CD1c-positive myeloid dendritic cell (primary cell): ENCODE measurements at regions not wholly inside any gene's neighbourhood (a gene's known extent, or its start where the extent isn't known, plus 50 kb on each side); places are given as distances from the start of the nearest gene placed in this dataset.

Experiments used
- DNase-seq: peaks from one replicate; pipeline ENCODE4 v3.0.0-alpha.2; 2016; ENCODE audit errors: extremely low spot score

DNA sequence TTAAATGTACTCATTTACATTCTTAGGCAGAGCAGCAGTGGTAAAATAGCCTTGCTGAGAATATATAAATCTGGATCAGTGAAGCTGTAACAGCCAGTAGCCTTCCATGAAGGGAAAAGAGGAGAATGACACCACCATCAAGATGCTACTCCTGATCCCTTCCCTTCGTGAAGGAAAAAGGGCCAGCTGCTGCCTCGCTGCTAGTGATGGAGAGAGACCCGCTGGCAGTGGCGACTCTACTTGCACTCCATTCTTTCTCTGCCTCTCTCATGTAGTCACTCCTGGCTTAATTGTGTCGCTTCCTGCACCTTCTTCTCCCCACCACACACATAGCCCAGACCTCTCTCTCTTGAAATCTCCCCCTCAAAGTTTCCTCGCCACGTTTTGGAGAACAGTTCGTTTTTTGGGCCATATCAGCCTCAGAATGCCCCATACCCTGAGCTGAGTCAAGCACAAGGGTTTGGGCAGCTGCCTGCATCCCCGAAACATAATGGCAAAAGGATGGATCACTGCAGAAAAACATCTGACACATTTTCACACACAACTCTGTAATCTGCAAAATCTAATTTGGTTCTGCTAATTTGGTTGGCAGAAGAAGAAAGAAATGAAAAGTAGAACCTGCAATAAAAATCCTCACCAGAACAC, 460.3 kb upstream of the IL12A start:
- DNase-seq: no peak

GRCh38 chr3:159532577-159532976, 456.1 kb upstream of the IL12A start:
- no peak for DNase-seq

- no peak for DNase-seq
Observed at GRCh38 chr3:159534496-159534895, 454.1 kb upstream of the IL12A start.

DNA sequence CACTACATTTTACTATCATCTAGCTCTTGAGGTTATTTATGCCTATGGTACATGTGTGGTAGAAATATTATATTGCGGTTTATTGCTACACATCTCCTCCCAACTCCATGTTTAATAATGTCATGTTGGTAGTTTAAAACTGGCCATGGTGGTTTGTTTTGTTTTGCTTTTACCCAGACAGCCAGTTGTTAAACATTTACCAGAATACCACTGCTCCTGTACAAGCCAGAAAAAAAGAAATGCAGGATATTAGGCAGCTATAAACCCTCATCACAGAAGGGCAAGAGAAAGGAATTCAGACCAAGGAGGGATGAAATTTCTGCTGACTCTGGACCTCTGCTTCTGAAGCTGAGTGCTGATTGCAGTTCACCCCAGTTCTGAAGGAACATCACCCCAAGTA, 451.8 kb upstream of the IL12A start:
- no peak for DNase-seq

DNA sequence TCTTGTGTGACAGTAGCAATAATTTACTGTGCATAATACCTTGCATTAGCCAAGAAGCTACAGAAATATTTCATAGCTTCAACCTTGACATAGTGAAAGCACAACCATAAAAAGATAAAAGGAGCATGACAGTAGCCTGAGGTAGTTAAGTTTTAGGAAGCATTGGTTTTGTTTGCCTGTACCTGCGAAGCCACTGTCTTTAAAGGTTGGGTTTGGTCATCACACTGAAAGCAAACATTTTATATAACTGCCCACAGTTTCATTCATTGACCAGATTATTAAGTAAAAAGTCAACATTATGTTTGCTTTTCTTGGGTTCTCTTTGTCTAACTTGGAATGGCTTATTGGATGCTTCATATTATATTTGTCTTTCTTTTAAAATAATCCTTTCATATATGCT, 450.1 kb upstream of the IL12A start:
- DNase-seq: no peak

DNA sequence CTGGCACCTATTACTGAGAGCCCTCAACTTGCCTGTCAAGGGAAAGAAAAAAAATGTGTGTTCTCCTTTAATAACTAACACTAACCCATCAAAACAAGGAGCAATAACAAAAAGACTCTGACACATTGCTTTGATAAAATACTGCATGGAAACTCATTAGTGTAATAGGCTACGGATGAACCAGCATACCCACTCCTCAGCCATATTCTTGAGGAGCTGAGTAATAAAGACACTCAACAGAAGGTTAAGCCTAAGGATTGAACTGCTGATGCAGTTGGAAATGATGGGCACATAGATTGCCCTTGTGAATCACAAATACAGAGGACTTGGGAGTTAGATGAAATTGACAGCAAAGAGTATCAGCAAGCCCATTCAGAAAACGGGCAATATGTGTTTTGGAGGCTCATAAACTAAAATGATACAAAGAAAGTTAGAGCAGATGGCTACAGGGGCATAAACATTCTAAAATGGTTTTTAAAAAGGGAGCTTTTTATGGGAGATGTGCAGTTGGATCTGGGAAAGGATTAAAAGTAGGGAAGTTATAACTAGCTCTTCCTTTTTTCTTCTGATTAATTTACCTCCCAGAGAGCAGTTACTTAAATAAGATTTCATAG, 447.6 kb upstream of the IL12A start:
- DNase-seq: no peak

DNA sequence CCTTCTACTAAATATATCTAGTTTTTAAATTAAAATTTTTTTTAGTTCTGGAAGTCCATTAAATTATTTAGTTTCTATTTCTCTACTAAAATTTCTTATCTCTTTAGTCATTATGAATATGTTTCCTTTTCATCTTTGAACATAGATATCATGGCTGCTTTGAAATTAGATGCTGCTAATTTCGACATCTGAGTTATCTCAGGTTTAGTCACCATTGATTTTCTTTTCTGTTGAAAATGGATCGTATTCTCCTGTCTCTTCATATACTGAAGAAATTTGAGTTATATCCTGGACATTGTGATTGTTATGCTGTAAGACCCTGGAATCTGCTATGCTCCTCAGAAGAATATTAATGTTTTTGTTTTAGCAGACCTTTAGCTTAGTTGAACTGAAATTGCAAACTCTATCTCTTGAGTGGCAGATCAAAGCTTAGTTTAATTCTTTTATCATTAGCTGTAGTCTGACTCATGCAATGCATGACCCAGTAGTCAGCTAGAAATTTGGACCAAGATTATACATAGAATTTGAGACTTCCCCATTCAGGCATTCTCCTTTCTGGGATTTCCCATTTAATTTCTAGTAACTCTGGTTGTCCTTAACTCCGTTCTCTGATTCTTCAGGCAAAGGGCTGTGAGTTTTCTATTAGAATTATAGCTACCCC, 439.8 kb upstream of the IL12A start:
- no peak for DNase-seq

GRCh38 chr3:159555205-159555604, 433.4 kb upstream of the IL12A start:
- DNase-seq: no peak

DNA sequence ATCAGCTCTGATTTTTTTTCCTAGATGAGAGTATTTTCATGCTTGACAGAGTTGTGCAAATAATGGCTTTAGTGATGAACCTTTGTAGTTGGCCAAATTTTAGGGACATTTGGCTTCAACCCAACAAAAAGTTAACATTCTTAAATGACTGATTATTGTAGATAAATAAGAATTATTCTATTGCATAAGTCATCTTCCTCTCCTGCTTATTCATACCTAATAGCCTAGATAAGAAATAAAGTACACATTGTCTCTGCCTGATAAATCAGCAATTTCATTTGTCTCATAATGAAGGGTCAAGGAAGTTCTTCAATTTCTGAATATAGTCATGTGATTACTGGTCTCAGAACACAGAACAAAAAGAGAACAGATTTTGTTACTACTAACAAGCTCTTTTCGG, 428.9 kb upstream of the IL12A start:
- no peak for DNase-seq

DNA sequence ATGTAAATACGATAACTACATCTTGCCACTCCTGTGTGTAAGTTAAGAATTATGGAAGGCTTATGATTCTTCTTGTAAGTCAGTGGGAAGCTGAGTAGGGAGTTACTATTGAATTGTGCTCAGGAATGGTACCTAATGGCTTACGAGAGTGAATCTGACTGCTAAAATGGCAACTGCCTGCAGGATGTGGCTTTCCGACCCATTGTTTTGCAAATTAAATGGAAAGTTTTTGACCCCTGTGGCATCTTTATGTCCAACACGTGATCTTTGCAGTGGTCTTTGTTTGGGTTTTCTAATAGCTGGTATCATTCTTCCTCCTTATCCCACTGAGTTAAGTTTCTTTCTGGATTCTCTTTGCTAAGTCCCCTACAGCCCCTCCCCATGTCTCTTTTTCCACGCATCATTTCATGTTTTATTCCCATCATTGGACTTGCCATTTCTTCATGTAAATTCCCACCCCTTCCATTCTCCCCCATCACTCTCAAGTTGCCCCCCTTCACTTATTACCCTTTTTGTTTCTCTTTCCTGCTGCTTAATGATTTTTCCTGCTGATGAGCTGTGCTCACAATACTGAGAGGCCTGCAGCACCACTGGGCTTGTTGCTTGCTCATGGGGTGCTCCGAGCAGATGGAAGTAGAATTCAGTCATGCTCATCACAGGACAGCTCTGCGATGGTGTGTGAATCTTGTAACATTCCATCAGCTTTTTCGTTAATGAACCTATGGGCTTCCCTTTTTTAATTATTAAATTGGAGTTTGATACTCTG, 428.2 kb upstream of the IL12A start:
- no peak for DNase-seq

DNA sequence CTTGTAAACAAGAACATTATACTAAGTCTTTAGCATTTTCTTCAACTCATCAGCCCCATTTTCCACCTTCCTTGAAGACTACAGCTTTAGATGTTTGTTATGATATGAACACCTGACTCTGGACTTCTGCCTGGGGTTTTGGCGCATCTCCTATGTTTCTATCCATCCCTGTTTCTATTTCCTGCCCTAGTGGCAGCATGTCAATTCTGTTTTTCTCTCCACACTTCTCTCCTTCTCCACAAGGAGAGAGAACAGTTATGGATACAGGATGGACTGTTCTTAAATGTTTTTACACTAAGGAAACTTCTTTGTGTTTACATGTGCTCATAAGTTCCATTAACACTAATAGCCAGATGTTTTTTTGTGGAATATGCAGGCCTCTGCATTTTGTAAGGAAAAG, 423.3 kb upstream of the IL12A start:
- no peak for DNase-seq

DNA sequence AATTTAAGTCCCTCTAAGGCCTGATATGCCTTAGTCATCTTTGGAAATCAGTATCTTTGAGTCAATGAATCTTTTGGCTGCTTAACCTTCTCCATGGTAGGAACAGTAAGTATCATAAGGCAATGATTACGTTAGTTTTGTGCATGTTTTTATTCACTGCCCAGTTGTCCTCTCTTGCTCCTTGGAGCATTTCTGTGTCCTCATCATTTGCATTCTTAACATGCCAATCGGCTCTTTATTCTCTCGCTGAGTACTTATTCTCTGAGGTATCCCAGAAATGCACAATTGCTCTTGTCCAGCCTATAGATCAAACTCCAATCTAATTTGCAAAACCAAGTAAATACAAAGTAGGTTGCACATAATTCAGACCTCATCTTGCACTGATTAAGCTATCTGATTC, 405.0 kb upstream of the IL12A start:
- DNase-seq: no peak

GRCh38 chr3:159584421-159584820, 404.2 kb upstream of the IL12A start:
- DNase-seq: no peak

- no peak for DNase-seq
Observed at GRCh38 chr3:159586571-159587202, 401.9 kb upstream of the IL12A start.

DNA sequence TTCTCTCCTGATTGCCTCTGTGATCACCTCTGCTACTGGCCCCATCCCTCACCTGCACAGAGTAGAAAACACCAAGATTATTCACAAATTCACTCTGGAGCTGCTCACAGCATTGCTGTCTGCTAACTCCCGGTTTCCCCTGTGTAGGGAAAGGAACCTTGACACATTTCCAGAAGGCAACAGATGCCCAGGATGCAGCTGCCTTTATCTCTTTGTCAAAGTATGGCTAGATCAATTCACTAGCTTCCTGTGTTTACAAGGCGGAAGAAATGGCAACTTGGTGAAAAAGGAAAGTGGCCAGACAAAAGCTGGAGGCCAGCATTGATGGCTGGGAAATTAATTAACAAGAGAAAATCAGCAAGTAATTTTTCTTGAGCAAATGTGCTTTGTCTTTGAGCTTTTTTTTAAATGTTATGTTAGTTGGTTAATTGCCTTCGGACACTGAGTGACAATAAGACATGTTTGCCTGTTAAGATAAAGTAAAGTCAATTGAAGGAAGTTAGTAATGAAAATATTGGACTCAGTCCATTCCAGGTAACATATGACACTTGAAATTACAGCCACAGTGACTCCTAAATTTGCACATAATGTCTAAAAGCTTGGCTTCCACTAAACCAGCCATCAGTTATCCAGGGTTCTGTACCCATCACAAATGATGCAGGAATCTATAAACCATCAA, 394.6 kb upstream of the IL12A start:
- no peak for DNase-seq

GRCh38 chr3:159600291-159600690, 388.3 kb upstream of the IL12A start:
- DNase-seq: no peak

DNA sequence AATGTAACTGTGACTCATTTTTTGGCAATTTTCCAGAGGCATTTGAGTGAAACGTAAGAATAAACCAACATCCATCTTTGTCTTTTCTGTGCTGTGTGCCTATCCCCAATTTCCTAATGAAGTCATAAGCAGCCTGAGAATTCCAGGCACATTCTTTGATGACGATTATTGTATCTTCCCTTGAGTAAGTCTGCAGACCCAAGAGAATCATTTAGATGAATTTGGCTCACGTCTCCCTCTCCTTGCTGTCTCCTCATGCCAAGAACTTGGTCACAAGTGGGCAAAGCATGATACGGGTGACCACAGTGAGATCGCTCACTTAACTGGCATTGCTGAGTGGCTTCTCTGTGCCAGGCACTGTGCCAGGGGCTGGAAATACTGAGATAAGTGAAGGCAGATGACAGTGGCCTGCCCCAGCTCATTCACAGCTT, 384.5 kb upstream of the IL12A start:
- DNase-seq: no peak

DNA sequence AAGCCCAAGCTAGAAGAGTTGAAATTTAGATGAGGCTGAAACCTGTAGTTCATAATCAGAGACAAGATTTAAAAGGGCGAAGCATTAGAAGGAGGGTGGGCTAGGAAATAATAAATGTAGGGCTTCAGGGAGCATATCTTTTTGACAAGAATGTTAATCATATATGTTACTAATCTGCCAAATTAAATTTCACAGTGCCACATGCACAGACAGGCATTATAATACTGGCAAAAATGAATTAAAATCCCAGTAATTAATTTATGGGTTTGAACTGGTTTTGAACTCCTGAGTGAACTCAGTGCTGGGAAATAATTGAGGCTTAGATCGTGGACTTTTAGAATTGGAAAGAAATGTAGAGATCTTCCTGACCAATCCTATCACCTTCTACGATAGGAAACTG, 383.5 kb upstream of the IL12A start:
- DNase-seq: no peak

DNA sequence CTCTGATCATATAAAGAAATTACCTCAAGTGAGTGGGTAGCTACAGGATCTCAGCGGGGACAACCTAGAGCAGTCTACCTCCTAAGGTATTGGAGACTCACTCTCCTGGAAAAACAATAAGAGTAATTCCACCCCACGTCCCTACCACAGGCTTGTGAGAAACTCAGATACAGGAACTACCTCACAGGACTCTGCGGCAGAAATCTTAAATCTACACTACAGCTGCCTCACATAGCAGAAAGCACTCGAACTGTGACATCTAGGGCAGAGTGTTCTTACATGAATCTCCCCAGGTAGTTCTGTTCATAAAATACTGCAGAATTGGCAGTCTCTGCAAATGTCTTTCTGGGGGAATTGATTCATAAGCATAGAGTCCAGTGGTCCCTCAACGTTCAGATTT, 382.9 kb upstream of the IL12A start:
- no peak for DNase-seq

DNA sequence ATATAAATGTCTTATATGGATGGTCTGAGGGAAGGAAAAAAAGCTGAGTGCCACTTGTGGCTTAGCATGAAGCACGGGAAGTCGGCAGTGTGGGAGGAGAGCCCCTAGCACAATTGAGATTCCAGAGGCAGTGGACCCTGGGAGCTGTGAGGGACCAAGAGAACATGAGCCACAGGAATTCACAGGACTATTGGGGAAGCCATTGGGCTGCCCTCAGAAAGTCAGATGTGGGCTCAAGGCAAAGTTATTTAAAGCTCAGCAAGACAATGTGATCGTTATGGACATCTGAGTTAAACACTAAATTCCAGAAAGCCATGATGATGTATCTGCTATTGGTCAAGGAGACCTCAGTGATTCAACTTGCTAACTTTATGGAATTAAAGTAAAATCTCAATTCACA, 380.8 kb upstream of the IL12A start:
- no peak for DNase-seq

GRCh38 chr3:159608311-159608710, 380.3 kb upstream of the IL12A start:
- DNase-seq: no peak

DNA sequence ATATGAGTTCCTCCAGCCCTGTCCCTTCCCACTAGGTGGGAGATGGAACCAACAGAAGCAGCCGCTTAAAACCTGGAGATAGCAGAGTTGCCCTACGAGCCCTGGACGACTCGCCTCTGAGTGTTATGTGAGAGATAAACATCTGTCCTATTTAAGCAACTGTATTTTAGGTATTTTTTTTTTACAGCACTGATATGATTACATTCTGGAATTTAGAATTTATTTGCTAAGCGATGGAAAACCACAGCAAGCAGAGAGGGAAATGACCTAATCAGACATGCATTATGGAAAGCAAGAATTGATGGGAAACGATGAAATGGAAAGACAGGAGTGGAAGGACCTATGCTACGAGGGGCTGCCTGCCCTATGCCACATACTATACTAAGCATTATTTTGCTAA, 379.0 kb upstream of the IL12A start:
- no peak for DNase-seq
